ENCODE measurements at regions not wholly inside any gene's neighbourhood (a gene's known extent, or its start where the extent isn't known, plus 50 kb on each side); places are given as distances from the start of the nearest gene placed in this dataset.

DNA sequence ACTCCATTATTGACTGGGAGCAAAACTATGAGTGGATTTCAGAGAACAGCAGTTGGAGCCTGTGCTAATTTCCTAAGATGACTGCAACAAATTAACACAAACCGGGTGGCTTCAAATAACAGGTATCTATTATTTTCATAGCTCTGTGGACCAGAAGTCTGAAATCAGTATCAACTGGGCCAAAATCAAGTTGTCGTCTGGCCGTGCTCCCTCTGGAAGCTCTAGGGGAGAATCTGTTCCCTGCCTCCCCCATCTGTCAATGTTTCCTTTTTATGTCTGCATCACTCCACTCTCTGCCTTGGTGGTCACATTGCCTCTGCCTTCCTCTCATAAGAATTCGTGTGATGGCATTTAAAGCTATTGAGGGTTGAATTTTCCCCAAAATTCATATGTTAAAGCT is 269.8 kb downstream of the TMX3 start:
- TF ChIP-seq, protein P1, sequence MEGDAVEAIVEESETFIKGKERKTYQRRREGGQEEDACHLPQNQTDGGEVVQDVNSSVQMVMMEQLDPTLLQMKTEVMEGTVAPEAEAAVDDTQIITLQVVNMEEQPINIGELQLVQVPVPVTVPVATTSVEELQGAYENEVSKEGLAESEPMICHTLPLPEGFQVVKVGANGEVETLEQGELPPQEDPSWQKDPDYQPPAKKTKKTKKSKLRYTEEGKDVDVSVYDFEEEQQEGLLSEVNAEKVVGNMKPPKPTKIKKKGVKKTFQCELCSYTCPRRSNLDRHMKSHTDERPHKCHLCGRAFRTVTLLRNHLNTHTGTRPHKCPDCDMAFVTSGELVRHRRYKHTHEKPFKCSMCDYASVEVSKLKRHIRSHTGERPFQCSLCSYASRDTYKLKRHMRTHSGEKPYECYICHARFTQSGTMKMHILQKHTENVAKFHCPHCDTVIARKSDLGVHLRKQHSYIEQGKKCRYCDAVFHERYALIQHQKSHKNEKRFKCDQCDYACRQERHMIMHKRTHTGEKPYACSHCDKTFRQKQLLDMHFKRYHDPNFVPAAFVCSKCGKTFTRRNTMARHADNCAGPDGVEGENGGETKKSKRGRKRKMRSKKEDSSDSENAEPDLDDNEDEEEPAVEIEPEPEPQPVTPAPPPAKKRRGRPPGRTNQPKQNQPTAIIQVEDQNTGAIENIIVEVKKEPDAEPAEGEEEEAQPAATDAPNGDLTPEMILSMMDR (IDR thresholded peaks at IDR 0.05) = no peak
- TF ChIP-seq POLR2A (IDR thresholded peaks at IDR 0.05) = no peak
